ENCODE measurements at regions not wholly inside any gene's neighbourhood (a gene's known extent, or its start where the extent isn't known, plus 50 kb on each side); places are given as distances from the start of the nearest gene placed in this dataset.

- Mint-ChIP-seq H3K9me3 (peaks cover 0 to 13% of the 10 kb centered on the region in 2 donors), H3K36me3 (no peaks in the 10 kb centered on the region), H3K27ac (no peak overlapping the region)
- no peak for DNase-seq (ENCODE audit: low spot score in 2 of 2)
- no peak for ATAC-seq
These were observed 538.3 kb upstream of the CLINT1 start for GRCh38 chr5:158397278-158397677.

GRCh38 chr5:158394102-158394501 lies 535.2 kb upstream of the CLINT1 start:
- no peak for ATAC-seq
- DNase-seq (ENCODE audit: low spot score in 2 of 2) = no peak
- Mint-ChIP-seq H3K36me3 (no peaks in the 10 kb centered on the region), H3K9me3 (peaks cover 0 to 11% of the 10 kb centered on the region in 2 donors), H3K27ac (no peak overlapping the region)

GRCh38 chr5:158393457-158393856 lies 534.5 kb upstream of the CLINT1 start:
- ATAC-seq (no peak), DNase-seq (ENCODE audit: low spot score in 2 of 2) (no peak)
- Mint-ChIP-seq H3K9me3 (peaks cover 0 to 11% of the 10 kb centered on the region in 2 donors), H3K36me3 (no peaks in the 10 kb centered on the region), H3K27ac (no peak overlapping the region)

- ATAC-seq = no peak
- no peak for DNase-seq (ENCODE audit: low spot score in 2 of 2)
- H3K9me3 Mint-ChIP-seq = peaks cover 0 to 7% of the 10 kb centered on the region in 2 donors
- no peaks in the 10 kb centered on the region for H3K36me3 Mint-ChIP-seq
- no peak overlapping the region for H3K27ac Mint-ChIP-seq
These were observed 533.8 kb upstream of the CLINT1 start for GRCh38 chr5:158392753-158393152.

- Mint-ChIP-seq H3K27ac (no peak overlapping the region), H3K9me3 (peaks cover 0 to 18% of the 10 kb centered on the region in 2 donors), H3K36me3 (peaks cover 0 to 11% of the 10 kb centered on the region in 2 donors)
- no peak for DNase-seq (ENCODE audit: low spot score in 2 of 2)
- no peak for ATAC-seq
These were observed 531.6 kb upstream of the CLINT1 start for GRCh38 chr5:158390577-158390976.

- DNase-seq (ENCODE audit: low spot score in 2 of 2) (no peak), ATAC-seq (no peak)
- peaks cover 5 to 23% of the 10 kb centered on the region in 2 donors for H3K9me3 Mint-ChIP-seq
- H3K27ac Mint-ChIP-seq = no peak overlapping the region
- peaks cover 0 to 18% of the 10 kb centered on the region in 2 donors for H3K36me3 Mint-ChIP-seq
These were observed 530.8 kb upstream of the CLINT1 start for GRCh38 chr5:158389786-158390185.

GRCh38 chr5:158388021-158388420 lies 529.1 kb upstream of the CLINT1 start:
- ATAC-seq = no peak
- H3K27ac Mint-ChIP-seq = no peak overlapping the region
- no peak for DNase-seq (ENCODE audit: low spot score in 2 of 2)
- H3K36me3 Mint-ChIP-seq = peaks cover 0 to 23% of the 10 kb centered on the region in 2 donors
- H3K9me3 Mint-ChIP-seq = peaks cover 9 to 28% of the 10 kb centered on the region in 2 donors

GRCh38 chr5:158387499-158387898 lies 528.6 kb upstream of the CLINT1 start:
- ATAC-seq (no peak), DNase-seq (ENCODE audit: low spot score in 2 of 2) (no peak)
- peaks cover 9 to 28% of the 10 kb centered on the region in 2 donors for H3K9me3 Mint-ChIP-seq
- no peak overlapping the region for H3K27ac Mint-ChIP-seq
- H3K36me3 Mint-ChIP-seq = peaks cover 0 to 23% of the 10 kb centered on the region in 2 donors

GRCh38 chr5:158385982-158386381 lies 527.0 kb upstream of the CLINT1 start:
- Mint-ChIP-seq H3K36me3 (peaks cover 0 to 23% of the 10 kb centered on the region in 2 donors), H3K27ac (no peak overlapping the region), H3K9me3 (peaks cover 9 to 28% of the 10 kb centered on the region in 2 donors)
- no peak for DNase-seq (ENCODE audit: low spot score in 2 of 2)
- ATAC-seq = no peak

- Mint-ChIP-seq H3K27ac (peak overlapping the region in 1 of 2 donors; percentile 56), H3K36me3 (peaks cover 0 to 23% of the 10 kb centered on the region in 2 donors), H3K9me3 (peaks cover 9 to 25% of the 10 kb centered on the region in 2 donors)
- DNase-seq (ENCODE audit: low spot score in 2 of 2) (no peak), ATAC-seq (peak; percentile 71 to 83)
These were observed 525.9 kb upstream of the CLINT1 start for GRCh38 chr5:158384535-158385481.

GRCh38 chr5:158383486-158383885 lies 524.5 kb upstream of the CLINT1 start:
- ATAC-seq (no peak), DNase-seq (ENCODE audit: low spot score in 2 of 2) (no peak)
- peaks cover 9 to 25% of the 10 kb centered on the region in 2 donors for H3K9me3 Mint-ChIP-seq
- peaks cover 0 to 23% of the 10 kb centered on the region in 2 donors for H3K36me3 Mint-ChIP-seq
- H3K27ac Mint-ChIP-seq = no peak overlapping the region

GRCh38 chr5:158382473-158382872 lies 523.5 kb upstream of the CLINT1 start:
- DNase-seq (ENCODE audit: low spot score in 2 of 2) (peak in 1 of 2 donors; percentile 36), ATAC-seq (peak; percentile 88 to 91)
- peaks cover 9 to 28% of the 10 kb centered on the region in 2 donors for H3K9me3 Mint-ChIP-seq
- no peak overlapping the region for H3K27ac Mint-ChIP-seq
- peaks cover 0 to 23% of the 10 kb centered on the region in 2 donors for H3K36me3 Mint-ChIP-seq

- no peak for DNase-seq (ENCODE audit: low spot score in 2 of 2)
- Mint-ChIP-seq H3K27ac (no peak overlapping the region), H3K9me3 (peaks cover 9 to 29% of the 10 kb centered on the region in 2 donors), H3K36me3 (peaks cover 0 to 23% of the 10 kb centered on the region in 2 donors)
- ATAC-seq = no peak
These were observed 522.7 kb upstream of the CLINT1 start for GRCh38 chr5:158381614-158382160.

- DNase-seq (ENCODE audit: low spot score in 2 of 2) = no peak
- Mint-ChIP-seq H3K36me3 (peaks cover 0 to 13% of the 10 kb centered on the region in 2 donors), H3K9me3 (peaks cover 9 to 19% of the 10 kb centered on the region in 2 donors), H3K27ac (no peak overlapping the region)
- no peak for ATAC-seq
These were observed 521.7 kb upstream of the CLINT1 start for GRCh38 chr5:158380661-158381060.

GRCh38 chr5:158378931-158379330 lies 520.0 kb upstream of the CLINT1 start:
- Mint-ChIP-seq H3K9me3 (peaks cover 0 to 10% of the 10 kb centered on the region in 2 donors), H3K36me3 (peaks cover 0 to 5% of the 10 kb centered on the region in 2 donors), H3K27ac (no peak overlapping the region)
- ATAC-seq (no peak), DNase-seq (ENCODE audit: low spot score in 2 of 2) (no peak)

GRCh38 chr5:158376679-158377078 lies 517.7 kb upstream of the CLINT1 start:
- Mint-ChIP-seq H3K36me3 (no peaks in the 10 kb centered on the region), H3K27ac (no peak overlapping the region), H3K9me3 (peaks cover 0 to 12% of the 10 kb centered on the region in 2 donors)
- no peak for ATAC-seq
- no peak for DNase-seq (ENCODE audit: low spot score in 2 of 2)

GRCh38 chr5:158375531-158375930 lies 516.6 kb upstream of the CLINT1 start:
- no peak for DNase-seq (ENCODE audit: low spot score in 2 of 2)
- no peak overlapping the region for H3K27ac Mint-ChIP-seq
- peaks cover 0 to 12% of the 10 kb centered on the region in 2 donors for H3K9me3 Mint-ChIP-seq
- H3K36me3 Mint-ChIP-seq = no peaks in the 10 kb centered on the region
- ATAC-seq = no peak

Data from activated naive CD4-positive, alpha-beta T cell treated with anti-CD3 and anti-CD28 coated beads, Interleukin-2, amount 50 U/mL, for 72 hours (primary cell).